HepG2 (cell line): ENCODE measurements at regions not wholly inside any gene's neighbourhood (a gene's known extent, or its start where the extent isn't known, plus 50 kb on each side); places are given as distances from the start of the nearest gene placed in this dataset.

ENCODE experiments used
- ATAC-seq: fragments of 200-7000 bp; cut with Tn5 transposase; 3 replicates; pipeline ENCODE4 v1.9.1; 2020; ENCODE audit warnings: mild to moderate bottlenecking, moderate library complexity
- BruUV-seq: library from RNA; stranded (reverse); fragments of 400-500 nt; replicated peaks from 2 replicates; lab custom pipeline; 2021; lab: Mats Ljungman, UMichigan
- CTCF ChIA-PET: fragments of 300-600 bp; formaldehyde crosslinking; extraction: SDS; loops from one replicate; lab custom pipeline; 2021; ENCODE audit warnings: low total read pairs, inconsistent platforms, low intra/inter-chr PET ratio; lab: Yijun Ruan, JAX
- POLR2A ChIA-PET: fragments of 350-600 bp; sonication (Branson Sonifier 250); formaldehyde crosslinking; loops from one replicate; lab custom pipeline; 2020; ENCODE audit warnings: antibody characterized with exemption, inconsistent platforms; lab: Yijun Ruan, JAX
- DNase-seq: peaks from one replicate; pipeline ENCODE4 v3.0.0-alpha.2; 2015; ENCODE audit warnings: low spot score
- FAIRE-seq: peaks from 3 replicates; lab custom pipeline; 2011; peaks lifted over from hg19 to GRCh38; lab: Jason Lieb, UNC
- H2AFZ ChIP-seq: one replicate; pipeline ENCODE4 v1.6.1; 2011; ENCODE audit warnings: low read length, inconsistent platforms
- H3K27ac ChIP-seq: fragments of 300-600 bp; 3 replicates; pipeline ENCODE4 v1.8.0; 2011; ENCODE audit warnings: mixed run types, mild to moderate bottlenecking, mixed read lengths, low read length, inconsistent platforms; ENCODE audit not compliant: insufficient read depth; ENCODE audit errors: extremely low read length
- H3K27me3 ChIP-seq, 2 experiments: fragments of 200-600 bp in 1 of 2; 2 replicates in 1 of 2; 3 replicates in 1 of 2; pipeline versions ENCODE4 v1.6.0 to v1.8.0; 2011; ENCODE audit warnings: low read length in 2 of 2, mild to moderate bottlenecking in 2 of 2, moderate library complexity in 2 of 2, inconsistent platforms in 1 of 2; ENCODE audit not compliant: insufficient read depth in 2 of 2, control insufficient read depth in 1 of 2
- H3K36me3 ChIP-seq, 2 experiments: fragments of 200-600 bp in 1 of 2; replicated peaks in 1 of 2; 2 replicates in 1 of 2; 3 replicates in 1 of 2; pipeline versions ENCODE4 v1.5.1 to v1.8.0; 2011; ENCODE audit warnings: low read length in 2 of 2, inconsistent platforms in 1 of 2; ENCODE audit not compliant: insufficient read depth in 2 of 2, control insufficient read depth in 1 of 2
- H3K4me1 ChIP-seq: 2 replicates; pipeline ENCODE4 v1.5.1; 2012; ENCODE audit warnings: low read length, inconsistent platforms; ENCODE audit not compliant: insufficient read depth
- H3K4me2 ChIP-seq: 2 replicates; pipeline ENCODE4 v1.6.0; 2011; ENCODE audit warnings: low read depth, low read length, inconsistent platforms
- H3K4me3 ChIP-seq, 3 experiments: fragments of 200-600 bp in 1 of 3; sonication (generic), shearing (Covaris generic) in 1 of 3; replicated peaks in 1 of 3; 2 replicates each; pipeline ENCODE4 v1.5.1; 2011 to 2016; ENCODE audit warnings: low read length in 3 of 3, inconsistent platforms in 2 of 3, low read depth in 2 of 3, mild to moderate bottlenecking in 2 of 3, control low read depth in 1 of 3, mixed read lengths in 1 of 3; ENCODE audit not compliant: insufficient read depth in 1 of 3
- H3K79me2 ChIP-seq: one replicate; pipeline ENCODE4 v1.6.1; 2011; ENCODE audit warnings: low read length, inconsistent platforms; ENCODE audit not compliant: insufficient read depth
- H3K9ac ChIP-seq: 2 replicates; pipeline ENCODE4 v1.6.0; 2011; ENCODE audit warnings: mild to moderate bottlenecking, low read depth, low read length, inconsistent platforms; ENCODE audit not compliant: insufficient read depth
- H3K9me3 ChIP-seq: 2 replicates; pipeline ENCODE4 v1.5.1; 2012; ENCODE audit warnings: mild to moderate bottlenecking, low read length
- H4K20me1 ChIP-seq: 2 replicates; pipeline ENCODE4 v1.6.0; 2011; ENCODE audit warnings: inconsistent platforms, mild to moderate bottlenecking, low read length, moderate library complexity; ENCODE audit not compliant: insufficient read depth
- AGO1 ChIP-seq: fragments of 200-400 bp; formaldehyde crosslinking; IDR thresholded peaks from 2 replicates; pipeline ENCODE4 v1.6.1; 2017; ENCODE audit warnings: mild to moderate bottlenecking, low read depth, low read length, moderate library complexity; ENCODE audit not compliant: poor library complexity, severe bottlenecking
- ATM ChIP-seq: fragments of 450-650 bp; IDR thresholded peaks from 2 replicates; pipeline ENCODE4 v1.7.1; 2017; ENCODE audit warnings: mild to moderate bottlenecking, borderline replicate concordance
- CHCHD3 ChIP-seq: sonication (generic); formaldehyde crosslinking; IDR thresholded peaks from 2 replicates; pipeline ENCODE4 v1.8.0; 2022; ENCODE audit warnings: mild to moderate bottlenecking, missing genetic modification reagents, moderate library complexity
- EHMT2 ChIP-seq: fragments of 200-600 bp; sonication (generic); IDR thresholded peaks from 2 replicates; pipeline ENCODE4 v1.7.0; 2017; ENCODE audit warnings: antibody characterized with exemption, low read depth, low read length, borderline replicate concordance
- GLI4 ChIP-seq: sonication (generic); formaldehyde crosslinking; IDR thresholded peaks from 2 replicates; pipeline ENCODE4 v1.5.1; 2020; ENCODE audit warnings: missing genetic modification reagents, mild to moderate bottlenecking, moderate library complexity, borderline replicate concordance
- HDAC1 ChIP-seq: sonication (generic); formaldehyde crosslinking; IDR thresholded peaks from 2 replicates; pipeline ENCODE4 v1.5.1; 2020; ENCODE audit warnings: mild to moderate bottlenecking, missing genetic modification reagents
- HDAC6 ChIP-seq: fragments of 200-600 bp; sonication (generic); IDR thresholded peaks from 2 replicates; pipeline ENCODE4 v1.7.0; 2017; ENCODE audit warnings: mild to moderate bottlenecking, antibody characterized with exemption, low read length, low read depth
- MAZ ChIP-seq, 2 experiments: sonication (generic) in 1 of 2; formaldehyde crosslinking in 1 of 2; IDR thresholded peaks; 2 replicates each; pipeline versions ENCODE4 v1.5.0 to v1.6.1; 2012 to 2020; ENCODE audit warnings: low read depth in 2 of 2, mild to moderate bottlenecking in 2 of 2, borderline replicate concordance in 1 of 2, improper control_type of control experiment in 1 of 2, low read length in 1 of 2, missing genetic modification reagents in 1 of 2, moderate library complexity in 1 of 2
- MEIS2 ChIP-seq: sonication (generic); formaldehyde crosslinking; IDR thresholded peaks from 2 replicates; pipeline ENCODE4 v1.9.0; 2021; ENCODE audit warnings: mild to moderate bottlenecking, missing genetic modification reagents
- PBX3 ChIP-seq: sonication (generic); formaldehyde crosslinking; IDR thresholded peaks from 2 replicates; pipeline ENCODE4 v1.8.1; 2023; ENCODE audit warnings: missing genetic modification reagents, inconsistent platforms, borderline replicate concordance
- SMC3 ChIP-seq: IDR thresholded peaks from 2 replicates; pipeline ENCODE4 v1.6.1; 2011; ENCODE audit warnings: low read length, improper control_type of control experiment
- TEAD2 ChIP-seq: sonication (generic); formaldehyde crosslinking; IDR thresholded peaks from 2 replicates; pipeline ENCODE4 v1.9.0; 2021; ENCODE audit warnings: missing genetic modification reagents
- THAP11 ChIP-seq: IDR thresholded peaks from 2 replicates; pipeline ENCODE4 v1.6.1; 2016; ENCODE audit warnings: missing biosample characterization, missing genetic modification reagents
- U2AF2 ChIP-seq: fragments of 200-400 bp; formaldehyde crosslinking; IDR thresholded peaks from 2 replicates; pipeline ENCODE4 v1.6.1; 2017; ENCODE audit warnings: low read depth, mild to moderate bottlenecking, low read length
- ZNF816 ChIP-seq: sonication (generic); formaldehyde crosslinking; IDR thresholded peaks from 2 replicates; pipeline ENCODE4 v1.8.0; 2022; ENCODE audit warnings: missing genetic modification reagents, mild to moderate bottlenecking, borderline replicate concordance
- WGBS: methylation state at CpG from one replicate; pipeline ENCODE4 v1.1.6; 2017; ENCODE audit warnings: low lambda C conversion rate; 5-methylcytosine and 5-hydroxymethylcytosine counted together
- in situ Hi-C: cut with HindIII; loops from 2 replicates; pipeline ENCODE4 v1.10.0; 2017; ENCODE audit warnings: low pct_unique_long_range_greater_than_20kb; ENCODE audit not compliant: extremely low pct_ligation_motif_present
- intact Hi-C: fragments of 100-400 bp; cut with micrococcal nuclease; formaldehyde crosslinking; loops from one replicate; pipeline ENCODE4 v1.10.0; 2022; ENCODE audit not compliant: unreplicated experiment
- TF ChIP-seq, protein P1 (sequence below): IDR thresholded peaks from 2 replicates; pipeline ENCODE4 v1.4.0; 2020; ENCODE audit warnings: mild to moderate bottlenecking, missing genetic modification reagents
- TF ChIP-seq, protein P2 (sequence below): sonication (generic); formaldehyde crosslinking; IDR thresholded peaks from 2 replicates; pipeline ENCODE4 v1.4.0; 2020; ENCODE audit warnings: missing genetic modification reagents

- intact Hi-C loops = no loop called here
- Histone ChIP-seq H3K9me3 (no peaks in the 10 kb centered on the region), H3K4me3 (no peak overlapping the region), H3K27me3 (peaks cover 8 to 66% of the 10 kb centered on the region in 2 experiments; a peak in 4 of 5 replicates), H2AFZ (no peak overlapping the region), H3K27ac (no peak overlapping the region), H3K4me2 (no peak overlapping the region), H3K4me1 (no peaks in the 10 kb centered on the region), H3K9ac (no peak overlapping the region), H4K20me1 (no peaks in the 10 kb centered on the region), H3K36me3 (no peaks in the 10 kb centered on the region), H3K79me2 (no peaks in the 10 kb centered on the region)
- in situ Hi-C loops = no loop called here
- POLR2A ChIA-PET = no interaction called here
- no peak for TF ChIP-seq GLI4 (CRISPR knock-in tag)
- TF ChIP-seq ZNF816 = no peak
- TF ChIP-seq SMC3 = no peak
- TF ChIP-seq, protein P1, sequence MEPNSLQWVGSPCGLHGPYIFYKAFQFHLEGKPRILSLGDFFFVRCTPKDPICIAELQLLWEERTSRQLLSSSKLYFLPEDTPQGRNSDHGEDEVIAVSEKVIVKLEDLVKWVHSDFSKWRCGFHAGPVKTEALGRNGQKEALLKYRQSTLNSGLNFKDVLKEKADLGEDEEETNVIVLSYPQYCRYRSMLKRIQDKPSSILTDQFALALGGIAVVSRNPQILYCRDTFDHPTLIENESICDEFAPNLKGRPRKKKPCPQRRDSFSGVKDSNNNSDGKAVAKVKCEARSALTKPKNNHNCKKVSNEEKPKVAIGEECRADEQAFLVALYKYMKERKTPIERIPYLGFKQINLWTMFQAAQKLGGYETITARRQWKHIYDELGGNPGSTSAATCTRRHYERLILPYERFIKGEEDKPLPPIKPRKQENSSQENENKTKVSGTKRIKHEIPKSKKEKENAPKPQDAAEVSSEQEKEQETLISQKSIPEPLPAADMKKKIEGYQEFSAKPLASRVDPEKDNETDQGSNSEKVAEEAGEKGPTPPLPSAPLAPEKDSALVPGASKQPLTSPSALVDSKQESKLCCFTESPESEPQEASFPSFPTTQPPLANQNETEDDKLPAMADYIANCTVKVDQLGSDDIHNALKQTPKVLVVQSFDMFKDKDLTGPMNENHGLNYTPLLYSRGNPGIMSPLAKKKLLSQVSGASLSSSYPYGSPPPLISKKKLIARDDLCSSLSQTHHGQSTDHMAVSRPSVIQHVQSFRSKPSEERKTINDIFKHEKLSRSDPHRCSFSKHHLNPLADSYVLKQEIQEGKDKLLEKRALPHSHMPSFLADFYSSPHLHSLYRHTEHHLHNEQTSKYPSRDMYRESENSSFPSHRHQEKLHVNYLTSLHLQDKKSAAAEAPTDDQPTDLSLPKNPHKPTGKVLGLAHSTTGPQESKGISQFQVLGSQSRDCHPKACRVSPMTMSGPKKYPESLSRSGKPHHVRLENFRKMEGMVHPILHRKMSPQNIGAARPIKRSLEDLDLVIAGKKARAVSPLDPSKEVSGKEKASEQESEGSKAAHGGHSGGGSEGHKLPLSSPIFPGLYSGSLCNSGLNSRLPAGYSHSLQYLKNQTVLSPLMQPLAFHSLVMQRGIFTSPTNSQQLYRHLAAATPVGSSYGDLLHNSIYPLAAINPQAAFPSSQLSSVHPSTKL = no peak
- no peak for TF ChIP-seq THAP11 (CRISPR knock-in tag)
- no peak for TF ChIP-seq ATM
- no peak for TF ChIP-seq U2AF2
- TF ChIP-seq, protein P2, sequence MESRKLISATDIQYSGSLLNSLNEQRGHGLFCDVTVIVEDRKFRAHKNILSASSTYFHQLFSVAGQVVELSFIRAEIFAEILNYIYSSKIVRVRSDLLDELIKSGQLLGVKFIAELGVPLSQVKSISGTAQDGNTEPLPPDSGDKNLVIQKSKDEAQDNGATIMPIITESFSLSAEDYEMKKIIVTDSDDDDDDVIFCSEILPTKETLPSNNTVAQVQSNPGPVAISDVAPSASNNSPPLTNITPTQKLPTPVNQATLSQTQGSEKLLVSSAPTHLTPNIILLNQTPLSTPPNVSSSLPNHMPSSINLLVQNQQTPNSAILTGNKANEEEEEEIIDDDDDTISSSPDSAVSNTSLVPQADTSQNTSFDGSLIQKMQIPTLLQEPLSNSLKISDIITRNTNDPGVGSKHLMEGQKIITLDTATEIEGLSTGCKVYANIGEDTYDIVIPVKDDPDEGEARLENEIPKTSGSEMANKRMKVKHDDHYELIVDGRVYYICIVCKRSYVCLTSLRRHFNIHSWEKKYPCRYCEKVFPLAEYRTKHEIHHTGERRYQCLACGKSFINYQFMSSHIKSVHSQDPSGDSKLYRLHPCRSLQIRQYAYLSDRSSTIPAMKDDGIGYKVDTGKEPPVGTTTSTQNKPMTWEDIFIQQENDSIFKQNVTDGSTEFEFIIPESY (CRISPR knock-in tag) = no peak
- no peak for TF ChIP-seq HDAC6
- TF ChIP-seq MEIS2 (CRISPR knock-in tag) = no peak
- TF ChIP-seq PBX3 (CRISPR knock-in tag) = no peak
- no peak for TF ChIP-seq CHCHD3 (CRISPR knock-in tag)
- TF ChIP-seq HDAC1 = no peak
- no peak for TF ChIP-seq AGO1
- TF ChIP-seq EHMT2 = no peak
- TF ChIP-seq MAZ (IDR thresholded peaks at IDR 0.05; ENCODE audit: borderline replicate concordance, low read depth, low read length) = no peak
- no peak for TF ChIP-seq MAZ (CRISPR knock-in tag; IDR thresholded peaks at IDR 0.05; ENCODE audit: low read depth)
- no peak for TF ChIP-seq TEAD2 (CRISPR knock-in tag)
- FAIRE-seq (no peak), ATAC-seq (no peak), DNase-seq (no peak)
- CTCF ChIA-PET = no interaction called here
- WGBS = 56% methylated on average over 21 of the region's 28 CpGs
- no TSS peak for BruUV-seq
These were observed 158.8 kb upstream of the HDAC4 start for GRCh38 chr2:239559417-239560261.
